Activated CD4-positive, alpha-beta T cell treated with anti-CD3 and anti-CD28 coated beads, Interleukin-2, Interleukin-6, amounts not matched to agents 100 ng/mL and 50 ng/mL, durations not matched to agents 16 hours and 8 hours (primary cell): ENCODE measurements at regions not wholly inside any gene's neighbourhood (a gene's known extent, or its start where the extent isn't known, plus 50 kb on each side); places are given as distances from the start of the nearest gene placed in this dataset.
"Not testable (repeated sequence)": the region's sequence is repeated elsewhere in the genome, so short reads cannot be mapped to it uniquely, and the experiment has no call there.

Experiments
- DNase-seq: peaks from one replicate; pipeline ENCODE4 v3.0.0-alpha.2; 2020

DNA sequence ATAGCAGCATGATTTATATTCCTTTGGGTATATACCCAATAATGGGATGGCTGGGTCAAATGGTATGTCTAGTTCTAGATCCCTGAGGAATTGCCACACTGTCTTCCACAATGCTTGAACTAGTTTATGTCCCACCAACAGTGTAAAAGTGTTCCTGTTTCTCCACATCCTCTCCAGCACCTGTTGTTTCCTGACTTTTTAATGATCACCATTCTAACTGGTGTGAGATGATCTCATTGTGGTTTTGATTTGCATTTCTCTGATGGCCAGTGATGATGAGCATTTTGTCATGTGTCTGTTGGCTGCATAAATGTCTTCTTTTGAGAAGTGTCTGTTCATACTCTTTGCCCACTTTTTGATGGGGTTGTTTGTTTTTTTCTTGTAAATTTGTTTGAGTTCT, 54.0 kb upstream of the GPR89A start:
- not testable (repeated sequence) for DNase-seq

DNA sequence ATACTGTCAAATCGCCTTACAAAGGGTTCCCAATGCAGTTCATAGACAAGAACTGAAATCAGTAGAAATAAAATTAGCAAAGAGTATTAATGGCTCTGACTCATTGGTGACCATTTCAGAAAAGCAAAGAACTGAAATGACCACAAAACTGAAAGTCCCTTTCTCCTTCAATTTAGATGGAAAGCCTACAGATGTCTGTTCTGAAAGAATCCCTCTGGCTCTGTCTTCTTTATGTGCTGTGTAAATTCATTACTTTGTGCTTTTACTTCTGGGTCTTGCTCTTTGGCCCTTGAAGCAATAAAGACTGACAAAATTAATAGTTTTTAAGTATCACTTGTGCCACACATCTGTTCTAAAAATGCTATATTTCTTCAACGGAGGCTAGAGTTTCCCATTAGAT, 62.7 kb upstream of the GPR89A start:
- DNase-seq, result no peak

DNA sequence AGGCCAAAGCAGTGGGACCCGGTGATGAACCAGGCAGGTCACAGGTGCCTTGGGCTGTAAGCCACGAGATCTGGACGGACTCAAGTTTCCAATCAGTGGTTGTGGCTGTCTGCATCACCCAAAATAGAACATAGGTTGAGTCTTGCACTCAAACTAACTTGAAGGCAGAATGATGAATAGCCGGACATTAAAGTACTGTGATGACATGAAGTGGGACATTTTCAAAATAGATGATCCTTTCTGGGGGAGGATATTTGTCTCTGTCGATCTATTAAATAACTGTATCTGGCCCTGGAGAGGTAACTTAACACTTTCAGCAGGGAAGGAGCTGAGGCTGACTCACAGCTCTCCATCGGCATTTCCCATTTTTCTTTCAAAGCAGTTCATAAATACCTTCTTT, 66.1 kb upstream of the GPR89A start:
- not testable (repeated sequence) for DNase-seq

DNA sequence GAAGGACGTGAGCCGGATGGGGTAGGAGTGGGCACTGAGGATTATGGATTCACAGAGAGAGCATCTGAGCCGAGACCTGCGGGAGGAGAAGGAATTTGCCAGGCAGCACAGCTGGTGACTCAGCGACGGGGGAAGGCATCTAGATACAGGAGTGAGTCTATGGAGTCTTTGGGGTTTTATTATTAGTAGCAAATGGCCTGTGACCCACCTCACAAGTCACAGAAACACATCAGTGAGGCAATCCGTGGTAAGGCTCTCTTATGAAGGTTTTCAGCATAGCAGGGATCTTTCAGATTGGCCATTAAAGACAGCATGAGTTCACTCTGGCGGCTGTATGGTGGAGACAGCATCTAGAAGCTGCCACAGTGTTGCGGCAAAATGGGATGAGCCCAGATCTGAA, 66.5 kb upstream of the GPR89A start:
- DNase-seq, result not testable (repeated sequence)

DNA sequence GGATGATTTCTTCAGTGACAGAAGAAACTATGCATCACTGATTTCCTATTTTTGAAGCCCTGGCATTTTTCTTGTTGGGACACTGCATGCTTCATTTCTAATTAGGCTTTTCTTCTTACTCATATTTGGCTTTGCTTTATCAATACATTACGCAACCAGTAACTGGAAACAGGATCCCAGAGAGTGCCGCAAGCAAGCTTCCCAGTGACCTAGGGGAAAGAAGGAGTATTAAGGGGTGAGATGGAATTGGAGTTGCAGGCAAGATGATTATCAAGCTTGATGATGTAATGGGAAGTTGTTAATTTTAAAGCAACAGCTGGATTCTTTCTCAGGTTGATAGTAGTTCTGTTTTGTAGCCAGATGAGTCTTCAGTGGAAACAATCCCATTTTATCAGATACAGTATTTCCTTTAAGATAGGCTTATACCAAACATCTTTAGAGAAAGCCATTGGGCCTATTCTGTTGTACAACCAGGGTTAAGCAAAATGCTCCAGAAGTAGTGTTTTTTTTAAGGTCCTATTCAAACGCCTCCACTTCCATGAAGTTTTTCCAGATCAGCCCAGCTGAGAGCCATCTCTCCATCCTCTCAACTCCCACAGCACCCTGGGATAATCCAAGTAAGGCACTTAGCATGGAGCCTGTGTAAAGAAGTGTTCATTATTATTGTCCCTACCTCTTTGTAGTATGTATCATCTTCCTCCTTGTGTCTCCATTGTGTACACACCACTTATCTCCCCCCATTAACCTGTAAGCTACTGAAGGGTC, 69.5 kb upstream of the GPR89A start:
- DNase-seq, result not testable (repeated sequence)

DNA sequence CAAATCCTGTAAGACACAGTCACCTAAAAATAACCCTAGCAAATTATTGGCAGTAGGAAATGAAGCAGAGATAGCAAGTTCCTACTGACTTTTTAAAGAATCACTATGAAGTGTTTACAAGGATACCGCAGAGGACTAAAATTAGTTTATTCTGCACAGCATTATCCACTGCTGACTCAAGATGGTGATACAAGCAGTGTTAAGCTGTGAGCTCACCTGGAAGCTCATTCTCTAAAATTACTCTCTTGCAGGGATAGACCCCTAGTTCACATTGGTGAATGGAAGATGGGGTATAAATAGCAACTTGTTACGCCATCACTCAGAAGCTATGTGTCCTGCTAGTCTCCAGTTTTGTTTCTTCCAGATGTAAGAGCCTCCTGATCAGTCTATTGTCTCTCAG, 70.8 kb upstream of the GPR89A start:
- not testable (repeated sequence) for DNase-seq

DNA sequence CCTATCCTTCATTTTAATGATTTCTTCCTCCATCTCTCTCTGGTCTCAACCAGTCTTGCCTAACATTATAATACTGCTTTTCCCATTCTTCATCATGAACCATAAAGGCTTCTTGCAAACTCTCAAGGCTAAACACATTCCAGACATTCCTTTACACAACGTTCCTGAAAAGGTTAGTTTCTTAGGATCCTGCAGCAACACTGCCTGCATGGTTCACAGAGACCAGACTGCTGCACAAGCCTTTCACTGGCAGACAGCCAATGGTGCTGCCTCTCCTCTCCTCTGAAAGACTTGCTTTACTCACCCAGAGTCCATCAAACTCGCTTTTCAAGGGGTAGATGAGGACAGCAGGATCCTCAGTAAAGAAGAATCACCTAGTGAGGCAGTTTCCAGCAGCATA, 72.3 kb upstream of the GPR89A start:
- DNase-seq, result not testable (repeated sequence)

DNA sequence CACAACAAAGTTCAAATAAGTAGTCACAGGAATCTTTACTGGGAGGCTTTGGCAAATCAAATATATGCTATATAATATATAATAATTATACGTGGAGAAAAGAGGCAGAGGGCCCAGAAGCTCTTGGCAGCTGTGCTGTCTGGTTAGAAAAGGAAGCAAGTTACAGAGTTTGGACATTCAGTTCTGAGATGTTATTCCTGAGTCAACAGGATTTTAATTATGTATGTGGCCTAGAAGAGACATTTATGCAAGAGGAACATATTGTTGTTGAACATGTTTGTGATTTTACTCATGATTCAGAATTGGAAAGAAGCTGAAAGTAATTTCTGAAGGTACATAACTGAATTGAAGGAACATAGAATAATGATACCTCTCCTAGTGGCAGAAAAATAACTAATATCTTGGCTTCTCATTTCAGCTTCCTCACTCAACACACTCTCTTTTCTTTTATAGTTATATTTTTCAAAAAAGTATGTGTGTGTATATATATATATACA, 79.7 kb upstream of the GPR89A start:
- not testable (repeated sequence) for DNase-seq

DNA sequence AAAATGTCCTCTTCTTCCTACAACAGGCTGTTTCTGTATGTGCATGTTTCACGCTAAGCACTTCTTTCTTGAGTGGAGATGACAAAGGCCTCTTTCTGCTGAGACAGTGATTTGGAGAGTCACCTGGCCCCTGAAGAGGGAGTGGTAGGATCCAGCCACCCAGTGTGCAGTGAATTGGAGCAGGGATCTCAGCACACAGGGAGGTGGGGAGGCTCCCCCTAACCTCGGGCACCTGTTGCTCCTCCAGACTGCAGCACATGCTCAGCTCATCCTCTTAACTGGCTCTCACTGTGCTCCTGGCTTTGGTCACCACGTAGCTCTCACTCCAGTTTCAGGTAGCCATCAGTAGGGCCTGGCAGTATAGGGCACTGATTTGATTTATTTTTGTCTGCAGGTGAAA, 87.6 kb upstream of the GPR89A start:
- not testable (repeated sequence) for DNase-seq

DNA sequence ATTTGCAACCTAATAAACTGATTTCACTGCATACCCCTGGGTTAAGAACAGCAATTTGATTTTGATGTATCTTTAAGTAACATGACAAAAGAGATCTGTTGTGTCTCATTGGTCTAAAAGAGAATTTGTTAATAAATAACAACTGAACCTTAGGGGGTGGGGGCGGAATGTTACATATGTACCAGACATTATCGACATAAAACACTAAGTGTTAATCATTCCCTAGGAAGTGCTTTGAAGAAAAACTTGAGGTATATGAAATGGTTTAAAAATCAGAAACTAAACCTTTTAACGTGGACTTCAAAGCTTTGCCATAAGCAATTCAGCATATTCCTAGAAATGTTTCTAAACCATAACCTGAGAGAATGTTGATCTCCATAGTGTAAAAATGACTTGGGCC, 88.5 kb upstream of the GPR89A start:
- DNase-seq, result not testable (repeated sequence)

DNA sequence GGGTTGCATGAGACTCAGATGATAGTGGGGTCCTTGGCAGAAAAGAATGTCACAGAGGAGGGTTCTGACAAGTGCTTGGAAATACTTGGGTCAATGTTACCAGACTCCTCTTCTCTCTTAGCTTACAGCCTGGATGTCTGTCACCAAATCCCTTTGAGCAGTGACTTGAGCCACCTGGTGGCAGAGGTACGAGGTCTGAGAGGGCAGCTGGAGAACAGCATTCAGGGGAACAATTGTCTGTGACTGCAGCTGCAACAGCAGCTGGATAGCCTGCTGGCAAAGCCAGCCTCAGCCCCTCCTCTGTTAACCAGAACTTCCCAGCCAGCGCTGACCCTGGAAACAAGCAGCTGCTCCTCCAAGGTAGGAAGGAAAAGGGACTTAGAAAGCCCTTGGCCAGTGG, 87.6 kb upstream of the NBPF20 start:
- not testable (repeated sequence) for DNase-seq

DNA sequence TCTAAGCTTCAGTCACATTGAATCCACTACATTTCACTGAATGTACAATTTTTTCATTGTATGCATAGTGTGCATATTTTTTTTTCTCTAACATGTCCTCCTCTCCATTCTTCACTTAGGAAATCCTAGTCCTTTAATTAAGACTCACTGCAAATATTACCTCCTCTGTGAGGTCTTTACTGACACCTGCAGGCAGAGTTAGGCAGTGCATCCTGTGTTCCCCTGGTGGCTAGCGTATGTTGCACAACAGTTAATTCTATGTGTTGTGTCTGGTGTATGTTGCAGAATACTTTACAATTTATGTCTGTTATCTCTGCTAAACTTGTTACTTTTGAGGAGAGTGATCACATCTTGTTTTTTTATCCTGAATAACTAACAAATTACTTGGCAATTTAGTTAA, 82.7 kb upstream of the NBPF20 start:
- not testable (repeated sequence) for DNase-seq

DNA sequence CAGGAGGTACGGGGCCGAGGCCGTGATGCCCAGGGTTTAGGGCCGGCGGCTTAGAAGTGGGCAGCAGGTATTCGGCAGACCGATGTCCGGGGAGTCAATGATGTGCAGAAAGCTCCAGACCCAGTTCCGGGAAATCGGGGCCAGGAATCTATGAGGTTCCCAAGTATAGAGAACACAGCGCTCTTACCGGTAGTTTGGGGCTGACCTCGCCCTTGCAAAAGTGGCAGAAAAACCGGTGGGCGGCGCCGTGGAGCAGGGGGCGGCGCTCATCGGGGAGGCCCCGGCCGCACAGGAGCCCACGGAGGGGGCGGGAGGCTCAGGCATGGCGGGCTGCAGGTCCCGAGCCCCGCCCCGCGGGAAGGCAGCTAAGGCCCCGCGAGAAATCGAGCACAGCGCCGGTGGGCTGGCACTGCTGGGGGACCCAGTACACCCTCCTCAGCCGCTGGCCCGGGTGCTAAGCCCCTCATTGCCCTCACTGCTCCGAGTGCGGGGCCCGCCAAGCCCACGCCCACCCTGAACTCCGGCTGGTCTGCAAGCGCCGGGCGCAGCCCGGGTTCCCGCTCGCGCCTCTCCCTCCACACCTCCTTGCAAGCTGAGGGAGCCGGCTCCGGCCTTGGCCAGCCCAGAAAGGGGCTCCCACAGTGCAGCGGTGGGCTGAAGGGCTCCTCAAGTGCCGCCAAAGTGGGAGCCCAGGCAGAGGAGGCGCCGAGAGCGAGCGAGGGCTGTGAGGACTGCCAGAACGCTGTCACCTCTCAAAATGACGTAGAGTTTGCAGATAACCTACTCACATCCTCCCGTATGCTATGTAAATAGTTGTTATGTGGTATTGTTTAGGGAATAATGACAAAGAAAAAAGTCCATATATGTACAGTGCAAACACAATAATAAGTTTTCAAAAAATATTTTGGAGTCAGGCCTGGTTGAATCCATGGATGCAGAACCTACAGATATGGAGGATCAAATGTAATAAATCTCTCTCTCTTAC, 80.6 kb upstream of the NBPF20 start:
- DNase-seq, result not testable (repeated sequence)

DNA sequence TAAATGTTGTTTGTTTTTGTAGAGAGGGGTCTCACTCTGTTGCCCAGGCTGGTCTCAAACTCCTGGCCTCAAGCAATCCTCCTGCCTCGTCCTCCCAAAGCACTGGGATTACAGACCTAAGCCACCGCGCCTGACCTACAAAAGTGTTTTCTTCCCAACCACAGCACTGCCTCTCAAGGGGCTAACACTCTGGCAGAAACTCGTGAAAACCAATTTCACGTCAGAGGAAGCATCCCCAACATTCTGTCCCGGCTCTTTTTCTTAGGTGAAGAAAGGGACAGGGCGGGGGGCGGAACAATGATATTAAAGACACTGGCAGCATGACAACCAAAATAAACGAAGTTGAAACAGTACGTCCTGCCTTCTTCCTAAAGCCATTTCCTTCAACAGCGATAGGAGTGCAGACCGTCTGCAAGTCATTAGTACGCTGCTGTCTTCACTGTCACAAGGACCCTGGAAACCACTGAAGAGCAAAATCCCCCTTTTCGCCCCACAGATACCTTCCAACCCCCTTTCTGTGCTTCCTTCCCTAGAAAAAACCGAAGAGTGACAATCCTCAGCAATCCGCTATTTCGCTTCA, 79.5 kb upstream of the NBPF20 start:
- DNase-seq, result not testable (repeated sequence)

DNA sequence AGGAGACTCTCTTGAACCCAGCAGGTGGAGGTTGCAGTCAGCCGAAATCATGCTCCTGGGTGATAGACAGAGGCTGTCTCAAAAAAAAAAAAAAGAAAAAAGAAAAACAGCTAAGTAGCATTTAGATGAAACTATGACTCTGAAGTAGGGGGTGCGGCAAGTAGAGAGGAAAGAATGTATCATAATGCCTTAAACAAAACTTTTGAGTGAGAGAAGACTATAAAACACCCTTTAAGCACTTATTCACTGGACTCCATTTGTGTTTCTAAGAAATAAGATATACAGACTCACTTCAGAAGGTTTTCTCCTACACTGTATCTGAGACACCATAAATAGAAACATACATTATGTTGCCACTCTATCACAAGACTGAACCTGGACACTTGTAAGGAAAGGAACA, 78.9 kb upstream of the NBPF20 start:
- not testable (repeated sequence) for DNase-seq

DNA sequence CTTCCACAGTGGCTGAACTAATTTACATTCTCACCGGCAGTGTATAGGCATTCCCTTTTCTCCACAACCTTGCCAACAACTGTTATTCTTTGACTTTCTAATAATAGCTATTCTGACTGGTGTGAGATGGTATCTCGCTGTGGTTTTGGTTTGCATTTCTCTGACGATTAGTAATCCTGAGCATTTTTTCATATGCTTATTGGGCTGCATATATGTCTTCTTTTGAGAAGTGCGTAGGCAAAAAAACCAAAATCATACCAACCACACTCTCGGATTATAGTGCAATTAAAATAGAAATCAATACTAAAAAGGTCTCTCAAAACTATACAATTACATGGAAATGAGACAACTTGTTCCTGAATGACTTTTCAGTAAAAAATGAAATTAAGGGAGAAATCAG, 74.8 kb upstream of the NBPF20 start:
- not testable (repeated sequence) for DNase-seq

DNA sequence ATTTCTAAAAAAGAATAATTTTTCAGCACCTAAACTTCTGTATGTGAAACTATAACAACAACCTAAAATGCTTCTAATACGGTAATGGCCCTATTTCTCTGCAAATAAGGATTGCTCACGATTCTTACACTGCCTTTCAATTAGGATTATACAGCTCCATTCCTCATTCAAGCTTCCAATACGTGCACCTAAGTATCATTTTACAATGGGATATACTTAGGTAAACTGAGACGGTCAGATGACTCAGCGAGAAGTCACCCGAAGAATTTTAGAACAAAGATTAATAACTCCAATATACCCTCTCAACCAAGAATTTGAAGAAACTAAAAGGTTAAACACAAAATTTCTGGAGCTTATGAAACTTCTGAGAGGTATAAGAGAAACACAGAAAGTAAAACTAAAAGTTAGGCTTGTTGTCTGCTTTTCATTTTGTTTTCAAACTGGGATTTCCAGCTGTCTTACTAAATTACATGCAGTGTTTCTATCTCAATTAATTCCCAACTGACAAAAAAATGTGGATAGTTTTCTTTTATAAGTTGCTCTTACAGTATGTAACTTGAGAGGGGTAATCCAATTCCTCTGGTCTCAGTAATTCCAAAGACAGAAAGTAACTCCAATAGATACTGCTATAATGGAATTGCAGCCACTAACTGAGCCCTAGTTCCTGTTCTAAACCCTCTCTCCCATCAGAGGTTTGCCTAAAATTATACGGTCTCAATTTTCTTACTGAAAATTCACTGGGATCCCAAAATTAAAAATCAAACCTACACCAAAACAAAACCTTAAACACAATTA, 69.9 kb upstream of the NBPF20 start:
- DNase-seq, result not testable (repeated sequence)

DNA sequence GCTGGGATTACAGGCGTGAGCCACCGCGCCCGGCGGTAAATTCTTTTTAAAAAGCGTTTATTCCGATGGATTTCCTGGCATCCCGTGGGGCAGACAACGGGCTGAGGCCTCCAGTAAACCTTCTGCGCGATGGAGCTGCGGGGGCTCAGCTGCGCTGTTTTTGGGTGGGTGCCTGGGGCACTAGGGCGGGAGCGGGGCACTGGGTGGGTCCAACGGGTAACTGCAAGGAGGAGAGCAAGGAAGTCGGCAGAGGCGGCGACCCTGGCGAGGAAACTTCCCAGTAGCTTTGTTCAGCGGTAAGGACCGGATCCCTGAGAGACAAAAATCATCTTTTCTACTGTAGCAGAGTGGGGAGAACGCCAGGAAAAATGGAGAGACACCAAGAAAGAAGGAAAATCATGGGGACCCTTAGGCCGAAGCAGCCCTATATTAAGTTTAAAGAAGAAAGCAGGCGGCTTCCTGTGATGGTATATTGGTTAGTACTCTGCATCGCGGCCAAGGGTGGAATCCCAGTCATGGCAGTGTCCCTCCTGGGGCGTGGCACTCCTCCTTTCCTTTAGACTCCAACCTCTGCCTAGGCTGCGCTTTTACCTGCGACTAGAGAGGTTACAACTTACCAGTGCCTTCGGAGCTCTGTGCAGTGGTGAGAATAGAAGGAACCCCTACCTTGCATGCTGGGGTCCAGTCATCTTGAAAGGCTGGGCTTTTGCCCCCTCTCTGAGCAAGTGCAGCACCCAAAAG, 63.0 kb upstream of the NBPF20 start:
- DNase-seq, result not testable (repeated sequence)

DNA sequence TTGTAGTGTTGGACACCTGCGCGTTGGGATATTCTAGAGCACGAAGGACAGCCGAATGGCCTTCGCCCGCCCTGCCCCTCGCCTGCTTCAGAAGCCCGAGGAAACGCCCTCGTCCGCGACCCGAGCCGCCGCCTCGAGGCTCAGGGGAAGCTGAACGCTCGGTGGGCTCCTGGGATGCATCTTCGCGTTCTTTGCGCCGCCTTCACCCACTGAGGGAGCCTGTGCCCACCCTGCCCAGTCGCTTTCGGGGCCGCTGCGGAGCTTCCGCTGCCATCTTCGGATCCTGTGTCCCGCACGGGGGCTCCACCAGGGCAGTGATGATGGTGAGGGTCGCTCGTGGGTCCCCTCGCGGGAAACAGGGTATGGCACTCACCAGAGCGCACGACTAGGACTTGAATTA, 61.8 kb upstream of the NBPF20 start:
- not testable (repeated sequence) for DNase-seq

DNA sequence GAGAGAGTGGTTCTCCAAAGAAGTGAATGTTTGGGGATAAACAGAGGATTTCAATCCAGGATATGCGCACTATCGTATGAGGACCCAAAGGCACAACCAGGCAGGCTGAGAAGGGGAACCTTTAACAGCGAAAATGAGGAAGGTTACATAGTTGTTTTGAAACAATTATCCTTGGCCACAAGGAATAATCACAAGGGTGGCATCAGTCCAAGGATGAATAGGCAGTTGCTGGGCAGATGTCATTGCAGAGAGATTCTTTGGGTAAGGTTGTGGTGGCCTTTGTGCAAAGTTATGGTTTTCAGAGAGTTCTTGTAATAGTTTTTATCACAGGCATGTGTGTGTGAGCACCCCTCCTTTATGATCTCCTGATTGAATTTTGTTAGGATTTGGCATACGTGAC, 58.9 kb upstream of the NBPF20 start:
- not testable (repeated sequence) for DNase-seq

DNA sequence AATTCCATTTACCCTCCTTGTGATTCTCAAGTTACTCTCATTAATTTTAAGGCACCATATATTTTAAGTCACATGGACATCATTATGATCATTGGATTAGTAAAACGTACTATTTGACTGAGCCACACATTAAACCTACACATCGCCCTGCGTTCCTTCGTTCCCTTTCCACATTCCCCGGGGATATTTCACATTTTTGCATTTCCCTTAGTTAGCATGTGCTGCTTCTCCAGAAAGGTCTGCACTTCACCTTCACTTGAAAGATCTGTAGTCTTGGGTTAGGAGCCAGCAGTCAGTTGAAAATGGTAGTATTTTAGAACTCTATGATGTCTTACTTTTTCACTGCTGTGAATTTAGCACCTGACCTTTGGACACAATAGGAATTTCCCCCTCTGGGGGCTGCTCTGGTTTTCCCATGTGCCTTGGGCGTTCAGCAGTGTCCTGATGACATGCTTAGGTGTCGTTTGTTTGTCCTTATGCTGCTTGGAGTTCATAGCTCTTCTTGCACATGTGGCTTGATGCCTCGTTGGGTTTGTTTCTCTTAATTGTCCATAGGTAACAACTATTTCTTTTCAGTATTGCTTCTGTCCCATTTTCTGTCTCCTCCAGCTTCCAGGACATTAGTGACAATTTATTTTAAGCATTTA, 56.9 kb upstream of the NBPF20 start:
- DNase-seq, result not testable (repeated sequence)
